AG10803 (cell line): ENCODE measurements at regions not wholly inside any gene's neighbourhood (a gene's known extent, or its start where the extent isn't known, plus 50 kb on each side); places are given as distances from the start of the nearest gene placed in this dataset.
"Not testable (repeated sequence)": the region's sequence is repeated elsewhere in the genome, so short reads cannot be mapped to it uniquely, and the experiment has no call there.

Experiments used
- DNase-seq: peaks from one replicate; pipeline ENCODE4 v3.0.0; 2010; ENCODE audit warnings: low read depth
- H3K4me3 ChIP-seq: 2 replicates; pipeline ENCODE4 v1.5.1; 2011; ENCODE audit warnings: mild to moderate bottlenecking, low read length, control low read depth
- TF ChIP-seq, protein P1 (sequence below): conservative IDR thresholded peaks from 2 replicates; pipeline ENCODE4 v1.5.1; 2011; ENCODE audit warnings: mild to moderate bottlenecking, low read length, control low read depth, inconsistent platforms

DNA sequence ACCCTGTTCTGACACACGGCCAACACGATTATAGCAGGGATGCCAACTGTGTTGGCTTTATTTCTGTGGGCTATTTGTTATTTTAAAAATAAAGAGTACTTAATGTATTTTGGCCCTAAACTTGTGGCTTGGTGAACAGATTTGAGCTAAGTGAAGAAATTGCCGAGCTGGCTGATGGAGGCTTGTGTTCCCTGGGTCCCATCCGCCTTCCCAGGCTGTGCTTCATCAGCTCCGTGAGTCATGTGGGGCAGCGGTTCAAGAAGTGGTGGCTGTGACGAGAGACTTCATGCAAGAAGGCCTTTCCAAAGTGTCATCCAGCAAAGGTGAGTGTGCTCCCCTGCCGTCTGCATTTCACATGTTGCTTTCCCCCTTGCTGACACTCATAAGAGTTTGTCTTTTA is 73.6 kb upstream of the NCK2 start:
- TF ChIP-seq, protein P1, sequence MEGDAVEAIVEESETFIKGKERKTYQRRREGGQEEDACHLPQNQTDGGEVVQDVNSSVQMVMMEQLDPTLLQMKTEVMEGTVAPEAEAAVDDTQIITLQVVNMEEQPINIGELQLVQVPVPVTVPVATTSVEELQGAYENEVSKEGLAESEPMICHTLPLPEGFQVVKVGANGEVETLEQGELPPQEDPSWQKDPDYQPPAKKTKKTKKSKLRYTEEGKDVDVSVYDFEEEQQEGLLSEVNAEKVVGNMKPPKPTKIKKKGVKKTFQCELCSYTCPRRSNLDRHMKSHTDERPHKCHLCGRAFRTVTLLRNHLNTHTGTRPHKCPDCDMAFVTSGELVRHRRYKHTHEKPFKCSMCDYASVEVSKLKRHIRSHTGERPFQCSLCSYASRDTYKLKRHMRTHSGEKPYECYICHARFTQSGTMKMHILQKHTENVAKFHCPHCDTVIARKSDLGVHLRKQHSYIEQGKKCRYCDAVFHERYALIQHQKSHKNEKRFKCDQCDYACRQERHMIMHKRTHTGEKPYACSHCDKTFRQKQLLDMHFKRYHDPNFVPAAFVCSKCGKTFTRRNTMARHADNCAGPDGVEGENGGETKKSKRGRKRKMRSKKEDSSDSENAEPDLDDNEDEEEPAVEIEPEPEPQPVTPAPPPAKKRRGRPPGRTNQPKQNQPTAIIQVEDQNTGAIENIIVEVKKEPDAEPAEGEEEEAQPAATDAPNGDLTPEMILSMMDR: no peak
- no peak overlapping the region for H3K4me3 ChIP-seq
- DNase-seq: peak; percentile 49

DNA sequence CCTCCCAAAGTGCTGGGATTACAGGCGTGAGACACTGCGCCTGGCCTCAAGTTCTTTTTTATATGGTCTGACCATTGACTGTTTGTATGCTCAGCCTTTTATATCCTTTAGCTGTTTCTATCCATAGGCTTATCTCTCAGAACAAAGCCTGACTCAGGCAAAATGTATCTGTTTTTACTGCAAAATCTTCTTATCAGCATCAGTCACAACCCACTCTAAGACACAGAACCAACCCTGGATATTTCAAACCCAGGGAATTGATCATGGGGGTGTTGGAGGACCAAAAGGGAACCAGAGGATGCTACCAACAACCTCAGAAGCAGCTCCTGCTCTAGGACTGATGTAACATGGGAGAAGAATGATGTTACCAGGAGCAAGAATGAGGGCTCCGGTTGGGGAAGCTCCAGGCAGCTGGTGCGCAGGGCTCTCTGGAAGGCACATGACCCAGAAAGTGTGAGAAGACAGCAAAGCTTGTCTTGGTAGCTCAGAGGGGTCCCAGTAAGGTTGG is 75.3 kb upstream of the NCK2 start:
- TF ChIP-seq, protein P1: no peak
- no peak for DNase-seq
- no peak overlapping the region for H3K4me3 ChIP-seq

DNA sequence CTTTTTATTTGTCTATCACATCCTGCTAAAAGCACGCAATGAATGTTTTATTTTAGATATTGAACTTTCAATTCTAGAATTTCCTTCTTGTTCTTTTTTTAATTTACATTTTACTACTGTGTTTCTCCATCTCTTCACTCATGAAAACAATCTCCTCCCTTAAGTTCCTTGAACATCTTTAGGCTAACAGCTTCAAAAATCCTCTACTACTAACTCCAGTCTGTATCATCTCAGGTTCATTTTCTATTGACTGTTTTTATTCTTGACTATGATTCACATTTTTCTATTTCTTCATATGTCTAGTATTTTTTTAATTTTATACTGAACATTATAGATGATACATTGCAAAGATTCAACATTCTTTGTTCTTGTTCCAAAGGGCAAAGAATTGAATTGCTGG is 79.2 kb upstream of the NCK2 start:
- no peak overlapping the region for H3K4me3 ChIP-seq
- TF ChIP-seq, protein P1: no peak
- DNase-seq: no peak

DNA sequence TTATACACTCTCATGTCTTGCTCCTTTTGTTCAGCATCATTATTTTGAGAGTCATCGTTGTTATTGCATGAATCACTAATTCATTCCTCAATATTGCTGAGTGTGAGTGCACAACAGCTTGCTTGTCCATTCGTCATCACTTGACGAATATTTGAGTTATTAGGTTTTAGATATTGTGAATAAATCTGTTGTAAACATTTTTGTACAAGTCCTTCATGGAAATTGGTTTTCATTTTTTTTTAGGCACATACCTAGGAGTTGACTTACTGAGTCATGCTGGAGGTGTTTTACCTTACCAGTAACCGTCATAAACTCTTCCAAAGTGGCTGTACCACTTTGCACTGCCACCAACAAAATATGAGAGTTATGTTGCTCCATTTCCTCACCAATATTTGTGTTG is 84.2 kb upstream of the NCK2 start:
- no peak for DNase-seq
- TF ChIP-seq, protein P1: no peak
- no peak overlapping the region for H3K4me3 ChIP-seq

DNA sequence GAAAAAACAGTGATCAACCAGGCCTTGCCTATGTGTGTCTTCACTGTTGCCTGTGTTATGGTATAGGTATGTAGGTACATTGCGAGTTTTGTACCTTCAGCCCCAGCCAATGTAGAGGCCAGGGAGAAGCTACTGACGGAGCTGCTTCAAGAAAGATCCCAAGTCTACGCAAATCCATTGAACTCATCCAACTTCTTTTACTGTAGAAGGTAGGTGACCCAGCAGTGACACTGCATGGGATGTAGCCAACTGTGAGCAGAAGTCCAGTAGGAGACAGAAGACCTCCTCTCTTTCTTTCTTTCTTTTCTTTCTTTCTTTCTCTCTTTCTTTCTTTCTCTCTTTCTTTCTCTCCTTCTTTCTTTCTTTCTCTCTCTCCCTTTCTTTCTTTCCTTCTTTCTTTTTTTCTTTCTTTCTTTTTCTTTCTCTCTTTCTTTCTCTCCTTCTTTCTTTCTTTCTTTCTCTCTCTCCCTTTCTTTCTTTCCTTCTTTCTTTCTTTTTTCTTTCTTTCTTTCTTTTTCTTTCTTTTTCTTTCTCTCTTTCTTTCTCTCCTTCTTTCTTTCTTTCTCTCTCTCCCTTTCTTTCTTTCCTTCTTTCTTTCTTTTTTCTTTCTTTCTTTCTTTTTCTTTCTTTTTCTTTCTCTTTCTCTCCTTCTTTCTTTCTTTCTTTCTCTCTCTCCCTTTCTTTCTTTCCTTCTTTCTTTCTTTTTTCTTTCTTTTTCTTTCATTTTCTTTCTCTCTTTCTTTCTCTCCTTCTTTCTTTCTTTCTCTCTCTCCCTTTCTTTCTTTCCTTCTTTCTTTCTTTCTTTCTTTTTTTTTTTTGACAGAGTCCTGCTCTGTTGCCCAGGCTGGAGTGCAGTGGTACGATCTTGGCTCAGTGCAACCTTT is 88.7 kb upstream of the NCK2 start:
- not testable (repeated sequence) for H3K4me3 ChIP-seq, DNase-seq

DNA sequence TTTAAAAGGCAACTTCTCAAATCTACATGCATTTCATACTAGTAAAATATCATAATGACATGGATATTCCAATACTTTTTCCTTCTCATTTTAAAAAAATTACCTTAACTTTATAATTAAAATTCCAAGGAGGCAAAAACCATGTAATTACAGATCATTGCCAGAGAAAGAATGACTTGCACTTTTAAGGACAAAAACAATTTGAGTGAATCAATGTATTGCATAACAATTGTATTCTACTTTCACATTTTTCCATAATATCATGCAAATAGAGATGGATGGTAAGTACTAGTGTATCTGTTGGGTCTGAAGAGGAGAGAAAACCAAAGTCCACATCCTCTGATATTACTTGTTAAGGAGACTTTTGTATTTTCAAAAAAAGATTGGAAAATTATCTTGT is 89.5 kb upstream of the NCK2 start:
- no peak overlapping the region for H3K4me3 ChIP-seq
- TF ChIP-seq, protein P1: no peak
- DNase-seq: peak; percentile 3

DNA sequence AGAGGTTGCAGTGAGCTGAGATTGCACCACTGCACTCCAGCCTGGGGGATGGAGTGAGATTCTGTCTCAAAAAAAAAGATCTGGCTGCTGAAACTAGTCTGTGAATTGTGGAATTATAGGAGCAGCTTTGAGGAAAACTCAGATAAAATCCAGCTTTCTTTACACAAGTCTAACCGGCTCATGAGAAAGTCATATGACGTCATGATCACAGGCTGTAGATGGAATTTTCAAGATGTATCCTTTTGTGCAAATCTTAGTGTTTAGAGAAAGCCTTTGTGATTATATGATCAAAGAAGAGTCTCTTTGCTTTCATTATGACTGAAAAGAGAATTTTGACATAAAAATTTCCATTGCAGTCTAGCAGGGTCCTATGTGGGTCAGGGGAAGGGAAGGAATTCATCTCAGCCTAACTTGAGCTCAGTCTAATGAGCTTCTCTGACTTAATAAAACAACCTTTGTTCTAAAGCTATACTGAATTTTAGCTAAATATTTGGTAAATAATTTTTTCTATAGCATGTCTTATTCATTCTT is 90.2 kb upstream of the NCK2 start:
- TF ChIP-seq, protein P1: no peak
- no peak for DNase-seq
- no peak overlapping the region for H3K4me3 ChIP-seq
